Large intestine (tissue), 3 donors: ENCODE measurements at regions not wholly inside any gene's neighbourhood (a gene's known extent, or its start where the extent isn't known, plus 50 kb on each side); places are given as distances from the start of the nearest gene placed in this dataset.

ENCODE experiments used
- DNase-seq, 2 donors: peaks; one replicate each; pipeline versions ENCODE4 v3.0.0 to v3.0.0-alpha.2; 2013
- H3K27ac ChIP-seq: one replicate; pipeline ENCODE4 v1.5.1; 2013; ENCODE audit warnings: low read length
- H3K27me3 ChIP-seq: 2 replicates; pipeline ENCODE4 v1.6.1; 2013; ENCODE audit warnings: low read length; ENCODE audit not compliant: control insufficient read depth, insufficient read depth
- H3K36me3 ChIP-seq: 2 replicates; pipeline ENCODE4 v1.6.1; 2013; ENCODE audit warnings: low read length; ENCODE audit not compliant: control insufficient read depth, insufficient read depth
- H3K4me1 ChIP-seq: one replicate; pipeline ENCODE4 v1.6.1; 2013; ENCODE audit warnings: low read length; ENCODE audit not compliant: control insufficient read depth, insufficient read depth
- H3K4me3 ChIP-seq: one replicate; pipeline ENCODE4 v1.5.1; 2013; ENCODE audit warnings: low read length
- H3K9me3 ChIP-seq: one replicate; pipeline ENCODE4 v1.6.1; 2013; ENCODE audit warnings: mild to moderate bottlenecking, low read depth, low read length, moderate library complexity; ENCODE audit not compliant: control insufficient read depth
- WGBS: methylation state at CpG from one replicate; pipeline ENCODE4 v1.1.5; 2013; ENCODE audit warnings: low lambda C conversion rate; ENCODE audit not compliant: insufficient coverage; 5-methylcytosine and 5-hydroxymethylcytosine counted together

GRCh38 chr3:150220799-150221198 is 187.3 kb upstream of the TSC22D2 start:
- Histone ChIP-seq H3K4me3 (peak overlapping the region; percentile 10), H3K9me3 (peaks cover 2% of the 10 kb centered on the region), H3K36me3 (no peaks in the 10 kb centered on the region), H3K4me1 (no peaks in the 10 kb centered on the region), H3K27me3 (no peaks in the 10 kb centered on the region), H3K27ac (no peak overlapping the region)
- DNase-seq = no peak
- 32% methylated on average over 3 of the region's 5 CpGs for WGBS

DNA sequence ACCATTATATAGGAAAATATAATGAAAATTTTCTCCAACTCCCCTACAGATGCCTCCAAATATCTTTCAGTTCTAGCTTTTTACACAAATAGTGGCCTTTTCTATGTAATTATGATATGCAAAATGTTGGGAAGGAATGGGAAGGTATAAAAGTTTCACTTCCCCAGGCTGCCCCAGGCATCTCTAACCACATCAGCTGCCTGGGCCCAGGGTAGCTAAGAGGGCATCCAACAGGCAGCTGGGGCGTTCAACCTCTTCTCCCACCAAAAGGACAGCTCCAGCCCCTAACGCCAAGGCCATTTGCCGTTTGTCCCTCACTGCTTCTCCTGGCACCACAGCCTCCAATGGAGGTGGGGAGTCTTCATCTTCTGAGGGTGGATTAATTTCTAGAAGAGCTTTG is 188.1 kb upstream of the TSC22D2 start:
- WGBS = no CpG with 5 or more reads among the region's 3 CpGs
- DNase-seq = no peak
- no peaks in the 10 kb centered on the region for H3K4me1 ChIP-seq
- no peaks in the 10 kb centered on the region for H3K36me3 ChIP-seq
- H3K27ac ChIP-seq = no peak overlapping the region
- H3K9me3 ChIP-seq = peaks cover 2% of the 10 kb centered on the region
- H3K4me3 ChIP-seq = no peak overlapping the region
- no peaks in the 10 kb centered on the region for H3K27me3 ChIP-seq

DNA sequence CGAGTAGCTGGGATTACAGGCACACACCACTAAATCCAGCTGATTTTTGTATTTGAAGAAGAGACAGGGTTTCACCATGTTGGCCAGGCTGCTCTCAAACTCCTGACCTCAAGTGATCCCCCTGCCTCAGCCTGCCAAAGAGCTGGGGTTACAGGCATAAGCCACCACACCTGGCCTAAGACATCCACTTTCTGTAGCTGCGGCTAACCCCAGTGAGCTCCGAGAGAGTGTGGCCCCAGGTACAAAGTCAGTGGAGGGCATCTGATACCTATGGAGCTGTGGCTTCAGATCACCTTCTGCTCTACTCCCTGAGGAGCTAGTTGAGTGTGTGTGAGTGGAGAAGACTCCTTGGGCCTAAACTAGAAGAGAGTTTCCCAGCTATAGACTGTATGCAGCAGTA is 189.3 kb upstream of the TSC22D2 start:
- H3K27ac ChIP-seq = no peak overlapping the region
- no peak overlapping the region for H3K4me3 ChIP-seq
- no peaks in the 10 kb centered on the region for H3K27me3 ChIP-seq
- H3K9me3 ChIP-seq = peaks cover 2% of the 10 kb centered on the region
- H3K4me1 ChIP-seq = no peaks in the 10 kb centered on the region
- H3K36me3 ChIP-seq = no peaks in the 10 kb centered on the region
- no peak for DNase-seq
- no CpG with 5 or more reads among the region's 3 CpGs for WGBS

DNA sequence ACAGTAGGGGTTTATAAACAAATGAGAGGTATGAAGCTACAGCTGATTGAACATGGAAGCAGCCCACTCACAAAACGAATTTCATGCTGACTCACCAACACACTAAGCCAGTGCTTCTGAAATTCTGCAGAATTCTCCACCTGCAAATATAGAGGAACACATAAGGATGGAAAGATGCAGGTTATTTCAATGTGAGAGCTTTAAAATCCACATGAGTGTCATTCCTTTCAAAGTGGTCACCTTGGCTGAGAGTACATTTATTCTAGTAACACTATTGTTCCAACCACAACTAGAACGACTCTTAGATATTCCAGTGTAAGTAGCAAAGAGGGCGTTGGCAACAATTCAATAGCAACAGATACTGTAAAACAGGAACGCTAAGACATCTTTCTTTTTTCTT is 189.9 kb upstream of the TSC22D2 start:
- Histone ChIP-seq H3K36me3 (no peaks in the 10 kb centered on the region), H3K9me3 (peaks cover 2% of the 10 kb centered on the region), H3K27me3 (no peaks in the 10 kb centered on the region), H3K4me3 (no peak overlapping the region), H3K4me1 (no peaks in the 10 kb centered on the region), H3K27ac (no peak overlapping the region)
- WGBS = 100% methylated on average over 2 of the region's 4 CpGs
- DNase-seq = no peak

DNA sequence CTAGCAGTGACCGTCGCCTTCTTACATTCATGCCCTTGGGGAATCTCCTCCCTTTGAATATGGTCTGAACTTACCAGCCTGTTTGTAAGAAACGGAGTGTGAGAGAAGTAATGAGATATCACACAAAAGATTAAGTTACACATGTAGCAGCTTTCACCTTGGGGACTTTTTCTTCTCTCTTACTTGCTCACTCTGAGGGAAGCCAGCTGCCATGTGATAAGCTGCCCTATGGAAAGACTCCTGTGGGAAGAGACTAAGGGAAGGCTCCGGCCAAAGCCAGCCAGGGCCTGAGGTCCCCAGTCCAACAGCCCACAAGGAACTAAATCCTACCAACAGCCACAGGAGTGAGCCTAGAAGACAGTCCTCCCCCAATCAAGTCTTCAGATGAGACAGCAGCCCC is 190.4 kb upstream of the TSC22D2 start:
- no peaks in the 10 kb centered on the region for H3K36me3 ChIP-seq

DNA sequence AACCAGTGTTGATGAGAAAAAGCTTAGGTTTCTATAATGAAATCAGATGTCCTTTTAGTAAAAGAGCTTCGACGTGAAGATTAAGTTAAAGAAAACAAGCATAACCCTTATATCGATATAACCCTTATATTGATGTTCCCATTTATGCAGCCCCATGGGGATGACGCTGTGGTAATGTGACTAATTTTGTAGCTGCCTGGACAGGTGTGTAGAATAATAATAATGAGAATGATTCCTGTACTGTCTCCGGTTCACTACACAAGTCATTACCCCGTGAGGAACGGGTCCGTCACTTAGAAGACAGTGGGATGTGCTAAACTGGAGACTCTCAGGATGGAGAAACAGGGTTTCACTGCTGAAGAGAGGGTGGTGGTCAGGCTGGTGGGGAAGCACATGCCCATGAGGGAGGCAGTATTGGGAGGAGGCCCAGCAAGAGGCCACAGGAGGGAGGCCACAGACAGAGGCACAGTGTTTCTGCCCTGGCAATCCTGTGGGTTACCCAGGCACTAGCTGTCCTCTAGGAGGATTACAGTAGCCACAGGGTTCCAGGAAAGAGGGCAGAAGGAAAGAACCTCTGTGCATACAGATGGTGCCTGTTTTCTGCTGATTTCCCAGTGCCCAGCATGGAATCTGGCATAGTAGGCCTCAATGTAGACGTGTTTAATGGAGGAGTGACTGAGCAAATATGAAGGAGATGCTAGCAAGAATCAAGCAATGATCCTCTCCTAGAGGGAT is 191.1 kb upstream of the TSC22D2 start:
- no peak overlapping the region for H3K27ac ChIP-seq
- H3K27me3 ChIP-seq = peaks cover 2% of the 10 kb centered on the region
- no peak overlapping the region for H3K4me3 ChIP-seq
- WGBS = 83% methylated on average over 3 of the region's 9 CpGs
- H3K36me3 ChIP-seq = no peaks in the 10 kb centered on the region
- H3K9me3 ChIP-seq = peaks cover 2% of the 10 kb centered on the region
- H3K4me1 ChIP-seq = no peaks in the 10 kb centered on the region
- no peak for DNase-seq

More for the DNA sequence above, 190.4 kb upstream of the TSC22D2 start:
- WGBS = no CpG with 5 or more reads among the region's 4 CpGs
- Histone ChIP-seq H3K9me3 (peaks cover 2% of the 10 kb centered on the region), H3K4me3 (no peak overlapping the region), H3K27me3 (no peaks in the 10 kb centered on the region), H3K27ac (no peak overlapping the region), H3K4me1 (no peaks in the 10 kb centered on the region)
- DNase-seq = no peak

DNA sequence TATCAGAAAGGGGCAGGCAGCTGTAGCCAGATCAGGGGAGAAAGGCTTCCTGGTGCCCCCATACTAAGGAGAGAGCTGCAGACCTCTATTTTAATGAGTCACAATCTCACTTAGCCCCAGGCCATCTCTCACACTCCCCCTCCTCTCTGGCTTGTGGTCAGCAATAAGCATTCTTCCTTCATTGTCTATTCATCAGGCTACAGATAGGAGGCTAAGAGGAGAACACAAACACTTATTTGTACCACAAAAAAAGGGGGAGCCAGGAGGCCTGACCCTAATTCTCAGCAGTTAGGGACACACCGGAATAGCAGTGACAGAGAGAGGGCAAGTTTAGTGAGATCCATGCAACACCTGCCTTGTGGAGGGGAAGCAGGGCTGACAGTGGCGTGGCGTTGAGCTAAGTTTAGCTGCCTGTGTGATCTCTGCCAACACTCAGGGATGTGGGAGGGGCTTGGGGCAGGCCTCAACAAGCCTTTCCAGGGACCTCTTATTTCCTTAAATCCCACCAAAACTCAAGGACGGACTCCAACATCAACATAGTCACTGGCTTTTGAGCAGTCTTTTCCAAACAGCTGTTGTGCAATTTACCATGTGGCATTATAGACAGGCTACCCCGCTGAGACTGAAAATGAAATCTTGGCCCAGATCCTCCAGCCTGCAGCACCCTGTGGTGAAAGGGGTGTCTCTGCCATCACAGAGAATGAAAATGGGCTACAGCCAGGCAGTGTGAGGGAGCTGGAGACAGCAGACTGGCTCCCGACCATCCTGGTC is 191.9 kb upstream of the TSC22D2 start:
- peaks cover 2% of the 10 kb centered on the region for H3K27me3 ChIP-seq
- H3K36me3 ChIP-seq = no peaks in the 10 kb centered on the region
- WGBS = no CpG with 5 or more reads among the region's 6 CpGs
- no peak overlapping the region for H3K4me3 ChIP-seq
- H3K4me1 ChIP-seq = no peaks in the 10 kb centered on the region
- peaks cover 2% of the 10 kb centered on the region for H3K9me3 ChIP-seq
- no peak overlapping the region for H3K27ac ChIP-seq
- no peak for DNase-seq

DNA sequence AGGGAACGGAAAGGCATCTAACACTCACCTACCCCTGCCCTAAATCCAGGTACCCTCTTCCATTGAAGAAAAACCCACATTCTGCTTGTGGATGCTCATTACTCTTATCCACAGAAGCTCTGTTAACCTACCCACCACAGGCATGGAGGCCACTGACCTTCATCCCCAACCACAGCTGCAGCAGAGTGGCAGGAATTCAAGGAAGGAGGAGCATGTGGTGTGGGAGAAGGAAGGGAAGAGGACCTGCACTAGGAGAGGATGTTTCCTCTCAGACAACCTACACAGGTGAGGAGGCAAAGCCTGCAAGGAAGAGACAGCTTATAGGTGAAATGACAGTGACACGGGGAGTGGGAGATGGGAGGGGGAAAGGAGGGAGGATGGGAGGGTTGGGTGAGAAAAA is 192.5 kb upstream of the TSC22D2 start:
- H3K4me1 ChIP-seq = no peaks in the 10 kb centered on the region
- WGBS = no CpG with 5 or more reads among the region's 2 CpGs
- H3K27me3 ChIP-seq = peaks cover 2% of the 10 kb centered on the region
- H3K27ac ChIP-seq = no peak overlapping the region
- DNase-seq = no peak
- peaks cover 2% of the 10 kb centered on the region for H3K9me3 ChIP-seq
- no peaks in the 10 kb centered on the region for H3K36me3 ChIP-seq
- H3K4me3 ChIP-seq = no peak overlapping the region

DNA sequence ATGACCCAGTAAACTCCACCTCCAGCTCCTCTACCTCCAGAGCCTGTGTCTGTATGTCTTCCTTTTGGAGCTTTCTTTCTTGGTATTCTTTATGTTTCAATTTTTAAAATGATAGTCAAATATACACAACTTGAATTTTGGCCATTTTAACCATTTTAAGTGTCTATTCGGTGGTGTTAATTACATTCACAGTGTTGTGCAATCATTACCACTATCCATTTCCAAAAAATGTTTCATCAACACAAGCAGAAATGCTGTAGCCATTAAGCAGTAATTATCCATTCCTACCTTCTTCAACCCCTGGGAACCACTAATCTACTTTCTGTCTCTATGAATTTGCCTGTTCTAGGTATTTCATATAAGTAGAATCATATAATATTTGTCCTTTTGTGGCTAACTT is 194.5 kb upstream of the TSC22D2 start:
- Histone ChIP-seq H3K4me1 (no peaks in the 10 kb centered on the region), H3K27me3 (peaks cover 2% of the 10 kb centered on the region), H3K36me3 (no peaks in the 10 kb centered on the region), H3K4me3 (no peak overlapping the region), H3K9me3 (peaks cover 2% of the 10 kb centered on the region), H3K27ac (no peak overlapping the region)
- 80% methylated on average over 1 of the region's 1 CpG for WGBS
- DNase-seq = no peak

DNA sequence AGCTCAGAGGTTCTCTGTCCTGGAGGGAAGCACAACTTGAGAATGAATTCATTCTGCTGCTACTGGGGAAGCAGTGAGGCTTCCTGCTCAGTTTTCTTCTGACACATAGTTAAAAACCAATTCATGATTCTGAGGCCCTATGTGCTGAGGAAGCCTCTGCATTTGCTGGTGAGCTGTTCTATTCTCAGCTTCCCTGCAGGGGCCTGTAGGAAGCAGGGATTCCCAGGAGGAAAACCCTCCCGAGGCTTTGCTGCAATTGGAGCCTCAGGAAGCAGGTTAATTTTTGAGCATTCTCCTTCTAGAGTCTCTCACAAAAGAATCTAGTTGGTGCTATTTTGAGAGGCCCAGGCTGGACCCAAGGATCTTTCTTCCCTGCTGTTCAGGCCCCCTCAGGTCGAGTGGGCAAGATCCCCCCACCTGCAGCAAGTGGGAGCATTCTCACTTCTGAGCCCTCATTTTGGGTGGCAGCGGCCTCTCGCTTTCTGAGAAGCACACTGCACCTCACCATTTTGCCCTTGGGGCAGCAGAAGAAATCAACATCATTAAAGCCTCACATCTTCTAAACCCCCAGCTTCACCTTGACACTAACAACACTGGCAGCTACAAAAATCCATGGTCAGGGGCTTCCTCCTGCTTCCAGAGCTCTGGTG is 197.5 kb upstream of the TSC22D2 start:
- DNase-seq = no peak
- no peak overlapping the region for H3K4me3 ChIP-seq
- no peaks in the 10 kb centered on the region for H3K4me1 ChIP-seq
- H3K27me3 ChIP-seq = peaks cover 12% of the 10 kb centered on the region
- H3K9me3 ChIP-seq = no peaks in the 10 kb centered on the region
- H3K27ac ChIP-seq = no peak overlapping the region
- H3K36me3 ChIP-seq = no peaks in the 10 kb centered on the region
- WGBS = no CpG with 5 or more reads among the region's 4 CpGs
